ENCODE measurements at regions not wholly inside any gene's neighbourhood (a gene's known extent, or its start where the extent isn't known, plus 50 kb on each side); places are given as distances from the start of the nearest gene placed in this dataset.
"Not testable (repeated sequence)": the region's sequence is repeated elsewhere in the genome, so short reads cannot be mapped to it uniquely, and the experiment has no call there.

DNA sequence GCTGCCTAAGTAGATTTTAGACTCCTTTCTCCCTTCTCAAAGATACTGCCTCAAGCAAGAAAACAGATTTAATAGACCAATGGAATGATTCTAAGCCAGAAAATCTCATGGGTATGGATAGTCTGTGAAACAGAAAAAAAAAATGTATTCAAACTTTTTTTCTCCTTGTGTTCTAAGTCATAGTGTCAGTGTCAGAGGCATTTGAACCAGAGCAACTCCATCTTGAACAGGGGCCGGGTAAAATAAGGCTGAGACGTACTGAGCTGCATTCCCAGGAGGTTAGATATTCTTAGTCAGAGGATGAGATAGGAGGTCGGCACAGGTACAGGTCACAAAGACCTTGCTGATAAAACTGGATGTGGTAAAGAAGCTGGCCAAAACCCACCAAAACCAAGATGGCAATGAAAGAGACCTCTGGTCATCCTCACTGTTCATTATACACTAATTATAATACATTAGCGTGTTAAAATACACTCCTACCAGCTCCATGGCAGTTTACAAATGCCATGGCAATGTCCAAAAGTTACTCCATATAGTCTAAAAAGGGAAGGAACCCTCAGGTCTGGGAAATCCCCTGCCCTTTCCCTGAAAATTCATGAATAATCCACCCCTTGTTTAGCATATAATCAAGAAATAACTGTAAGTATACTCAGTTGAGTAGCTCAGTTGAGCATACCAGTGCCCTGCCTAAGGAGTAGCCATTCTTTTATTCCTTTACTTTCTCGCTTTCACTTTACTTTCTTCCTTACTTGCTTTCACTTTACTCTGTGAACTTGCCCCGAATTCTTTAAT lies 72.8 kb upstream of the GOLGA8B start:
- H3K4me1 Mint-ChIP-seq: no peaks in the 10 kb centered on the region

DNA sequence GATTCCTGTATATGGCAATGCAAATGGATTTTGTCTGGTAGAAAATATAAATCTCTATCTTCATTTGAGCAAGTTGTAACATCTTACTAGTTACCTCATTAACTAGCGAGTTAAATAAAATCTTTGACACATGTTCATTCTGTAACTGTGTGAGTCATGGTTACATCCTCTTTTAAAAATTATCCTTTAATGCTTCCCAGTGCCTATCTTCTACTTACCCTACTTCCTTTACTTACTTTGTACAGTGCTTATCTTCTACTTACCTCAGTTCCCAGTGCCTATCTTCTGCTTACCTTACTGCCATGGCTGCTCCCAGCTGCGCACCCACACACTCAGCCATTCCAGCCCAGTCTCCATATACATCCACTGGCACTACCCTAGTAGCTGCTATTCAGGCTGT lies 71.9 kb upstream of the GOLGA8B start:
- no peaks in the 10 kb centered on the region for H3K4me1 Mint-ChIP-seq
- H3K27ac Mint-ChIP-seq: no peak overlapping the region
- H3K36me3 Mint-ChIP-seq (ENCODE audit: low read depth): no peaks in the 10 kb centered on the region
- H3K9me3 Mint-ChIP-seq: no peaks in the 10 kb centered on the region
- H3K4me3 Mint-ChIP-seq: no peak overlapping the region
- ATAC-seq (no peak), DNase-seq (no peak)
- peaks cover 9% of the 10 kb centered on the region for H3K27me3 Mint-ChIP-seq

More for the DNA sequence above, 72.8 kb upstream of the GOLGA8B start:
- ATAC-seq: no peak
- DNase-seq: no peak
- Mint-ChIP-seq H3K36me3 (ENCODE audit: low read depth) (no peaks in the 10 kb centered on the region), H3K9me3 (no peaks in the 10 kb centered on the region), H3K27me3 (peaks cover 11% of the 10 kb centered on the region), H3K4me3 (no peak overlapping the region), H3K27ac (no peak overlapping the region)

DNA sequence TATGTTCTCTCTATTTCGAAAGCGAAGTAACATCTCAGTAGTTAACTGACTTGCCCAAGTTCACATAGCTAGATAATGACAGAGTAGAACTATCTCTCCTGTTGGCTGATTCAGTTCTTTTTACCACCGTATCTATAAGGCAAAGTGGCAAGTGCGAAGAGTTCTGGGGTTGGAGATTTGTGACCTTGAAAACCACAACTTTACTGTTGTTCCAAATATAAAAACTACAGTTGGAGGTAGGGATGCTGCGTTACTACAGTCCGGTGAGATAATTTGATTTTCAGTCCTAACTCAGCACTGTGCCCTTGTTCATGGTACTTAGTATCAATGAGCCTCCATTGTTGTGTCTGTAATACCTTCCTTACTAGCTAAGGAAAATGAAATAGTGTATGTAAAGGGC lies 71.2 kb upstream of the GOLGA8B start:
- Mint-ChIP-seq H3K4me3 (no peak overlapping the region), H3K4me1 (no peaks in the 10 kb centered on the region), H3K27ac (no peak overlapping the region), H3K9me3 (no peaks in the 10 kb centered on the region), H3K36me3 (ENCODE audit: low read depth) (no peaks in the 10 kb centered on the region), H3K27me3 (peaks cover 9% of the 10 kb centered on the region)
- ATAC-seq: no peak
- no peak for DNase-seq

DNA sequence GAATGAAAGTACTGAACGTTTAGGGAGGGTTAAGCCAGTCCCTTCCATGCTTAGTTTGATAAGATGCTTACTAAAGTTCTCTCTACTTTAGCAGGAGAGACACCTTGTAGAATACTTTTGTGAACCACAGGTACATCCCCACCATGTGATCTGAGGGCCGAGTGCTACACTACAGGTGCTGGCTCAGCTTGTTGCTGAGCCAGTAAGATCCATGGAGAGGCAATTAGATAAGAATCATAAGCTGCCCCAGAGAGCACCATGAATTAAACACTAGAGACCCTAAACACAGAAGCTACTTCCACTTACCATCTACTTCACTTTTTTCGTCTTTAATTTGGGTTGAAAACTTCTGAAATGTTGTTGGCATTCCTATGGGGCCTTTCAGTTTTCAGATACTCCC lies 70.5 kb upstream of the GOLGA8B start:
- Mint-ChIP-seq H3K36me3 (ENCODE audit: low read depth) (no peaks in the 10 kb centered on the region), H3K4me3 (no peak overlapping the region), H3K9me3 (no peaks in the 10 kb centered on the region), H3K27ac (no peak overlapping the region), H3K4me1 (no peaks in the 10 kb centered on the region), H3K27me3 (peaks cover 6% of the 10 kb centered on the region)
- DNase-seq (no peak), ATAC-seq (no peak)

DNA sequence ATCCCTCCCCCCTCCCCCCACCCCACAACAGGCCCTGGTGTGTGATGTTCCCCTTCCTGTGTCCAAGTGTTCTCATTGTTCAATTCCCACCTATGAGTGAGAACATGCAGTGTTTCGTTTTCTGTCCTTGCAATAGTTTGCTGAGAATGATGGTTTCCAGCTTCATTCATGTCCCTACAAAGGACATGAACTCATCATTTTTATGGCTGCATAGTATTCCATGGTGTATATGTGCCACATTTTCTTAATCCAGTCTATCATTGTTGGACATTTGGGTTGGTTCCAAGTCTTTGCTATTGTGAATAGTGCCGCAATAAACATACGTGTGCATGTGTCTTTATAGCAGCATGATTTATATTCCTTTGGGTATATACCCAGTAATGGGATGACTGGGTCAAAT lies 69.9 kb upstream of the GOLGA8B start:
- H3K9me3 Mint-ChIP-seq; H3K4me1 Mint-ChIP-seq; H3K4me3 Mint-ChIP-seq; H3K27me3 Mint-ChIP-seq; H3K27ac Mint-ChIP-seq; DNase-seq; H3K36me3 Mint-ChIP-seq (ENCODE audit: low read depth); ATAC-seq: not testable (repeated sequence)

- Mint-ChIP-seq H3K4me1 (no peaks in the 10 kb centered on the region), H3K9me3 (no peaks in the 10 kb centered on the region), H3K36me3 (ENCODE audit: low read depth) (no peaks in the 10 kb centered on the region), H3K27ac (no peak overlapping the region), H3K27me3 (peaks cover 5% of the 10 kb centered on the region), H3K4me3 (no peak overlapping the region)
- DNase-seq: no peak
- no peak for ATAC-seq
Observed at GRCh38 chr15:34652726-34653033, 69.2 kb upstream of the GOLGA8B start.

DNA sequence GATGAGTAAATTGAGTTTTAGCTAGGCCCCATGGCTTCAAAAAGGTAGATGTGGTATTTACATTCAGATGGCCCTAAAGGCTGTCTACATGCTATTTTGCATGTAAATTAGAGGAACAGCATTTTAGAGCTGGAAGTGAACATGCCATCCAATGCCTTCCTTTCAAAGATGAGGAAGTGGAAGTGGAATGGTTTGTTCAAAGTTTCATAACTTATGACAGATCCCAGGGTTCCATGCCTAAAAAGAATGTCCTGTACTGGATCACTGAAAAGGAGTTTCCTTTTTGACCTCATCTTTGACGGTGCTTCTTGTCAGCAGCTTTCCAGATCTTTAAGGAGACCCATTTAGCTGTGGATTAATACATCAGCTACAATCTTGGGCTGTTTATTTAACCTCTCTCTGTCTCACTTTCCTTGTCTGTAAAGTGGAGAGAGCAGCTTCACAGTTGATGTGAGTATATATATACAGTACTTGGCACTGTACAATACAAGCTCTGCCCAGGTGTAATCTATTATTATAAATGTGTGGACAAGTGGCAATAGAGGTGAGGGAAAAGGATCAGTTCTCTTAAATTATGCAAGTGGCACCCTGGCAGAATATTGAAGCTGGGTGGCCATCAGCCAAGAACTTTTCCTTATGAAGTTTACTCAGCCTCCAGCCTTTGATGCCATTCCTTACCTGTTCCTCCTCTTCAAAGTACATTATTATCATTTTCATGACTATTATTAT lies 68.7 kb upstream of the GOLGA8B start:
- Mint-ChIP-seq H3K4me3 (no peak overlapping the region), H3K27me3 (peaks cover 5% of the 10 kb centered on the region), H3K4me1 (no peaks in the 10 kb centered on the region), H3K36me3 (ENCODE audit: low read depth) (no peaks in the 10 kb centered on the region), H3K9me3 (no peaks in the 10 kb centered on the region), H3K27ac (no peak overlapping the region)
- no peak for ATAC-seq
- no peak for DNase-seq

DNA sequence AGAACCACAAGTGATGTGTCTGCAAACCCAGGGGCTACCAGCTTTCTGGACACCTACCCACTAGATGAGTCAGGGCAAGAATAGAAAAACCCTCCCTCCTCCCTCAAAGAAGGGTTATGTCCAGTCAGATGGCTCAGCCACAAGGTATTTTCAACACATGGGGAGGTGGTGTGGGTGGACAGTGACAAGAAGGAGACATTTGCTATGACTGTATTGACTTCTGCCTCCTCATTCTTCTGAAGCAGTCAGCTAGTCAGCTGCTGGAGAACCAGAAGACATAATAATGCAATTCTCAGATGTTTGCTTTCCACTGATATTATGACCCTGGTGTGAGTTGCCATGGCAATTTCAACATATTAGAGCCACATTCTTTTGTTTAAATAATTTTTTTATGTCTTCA lies 66.7 kb upstream of the GOLGA8B start:
- H3K4me3 Mint-ChIP-seq: no peak overlapping the region
- no peaks in the 10 kb centered on the region for H3K4me1 Mint-ChIP-seq
- peaks cover 11% of the 10 kb centered on the region for H3K27me3 Mint-ChIP-seq
- peak; percentile 1 for DNase-seq
- no peaks in the 10 kb centered on the region for H3K9me3 Mint-ChIP-seq
- no peaks in the 10 kb centered on the region for H3K36me3 Mint-ChIP-seq (ENCODE audit: low read depth)
- ATAC-seq: peak; percentile 46
- no peak overlapping the region for H3K27ac Mint-ChIP-seq

GRCh38 chr15:34648294-34648631 lies 64.8 kb upstream of the GOLGA8B start:
- H3K36me3 Mint-ChIP-seq (ENCODE audit: low read depth): no peaks in the 10 kb centered on the region
- no peak for DNase-seq
- no peak overlapping the region for H3K4me3 Mint-ChIP-seq
- H3K9me3 Mint-ChIP-seq: peaks cover 4% of the 10 kb centered on the region
- ATAC-seq: no peak
- peaks cover 17% of the 10 kb centered on the region for H3K27me3 Mint-ChIP-seq
- H3K4me1 Mint-ChIP-seq: no peaks in the 10 kb centered on the region
- no peak overlapping the region for H3K27ac Mint-ChIP-seq

DNA sequence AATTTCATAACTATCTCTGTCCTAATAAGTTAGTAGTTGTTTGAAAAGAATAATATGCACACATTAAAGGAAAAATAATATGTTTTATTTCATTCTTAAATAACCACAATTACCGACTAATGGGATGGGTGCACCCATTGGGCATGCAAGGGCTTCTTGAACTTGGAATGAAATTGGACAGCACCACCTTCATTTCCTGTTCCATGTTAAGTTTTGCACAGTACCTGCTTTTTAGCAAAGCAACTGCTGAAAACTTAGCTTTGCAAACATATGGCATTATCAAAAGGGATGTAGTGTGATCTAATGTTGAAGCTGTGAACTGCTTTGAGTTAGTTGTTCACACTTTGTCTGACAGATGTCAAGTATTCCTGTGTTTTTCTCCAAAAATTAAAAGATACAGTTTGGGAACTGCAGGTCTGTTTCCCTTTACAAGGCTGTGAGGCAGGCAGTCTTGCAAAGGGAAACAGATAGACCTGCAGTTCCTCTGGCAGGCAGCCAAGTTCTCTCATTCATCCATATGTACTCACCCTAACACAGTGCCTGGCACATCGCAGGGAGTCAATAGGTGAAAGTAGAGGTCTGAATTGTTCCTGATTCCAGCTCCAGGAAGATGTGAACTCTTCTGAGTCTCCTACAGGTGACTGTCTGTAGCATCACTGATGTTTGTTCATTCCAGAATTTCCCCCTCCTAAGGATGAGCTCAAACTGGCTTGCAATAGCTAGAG lies 64.3 kb upstream of the GOLGA8B start:
- no peak for ATAC-seq
- H3K4me1 Mint-ChIP-seq: no peaks in the 10 kb centered on the region
- peaks cover 4% of the 10 kb centered on the region for H3K9me3 Mint-ChIP-seq
- H3K4me3 Mint-ChIP-seq: no peak overlapping the region
- no peak for DNase-seq
- H3K27ac Mint-ChIP-seq: no peak overlapping the region
- no peaks in the 10 kb centered on the region for H3K36me3 Mint-ChIP-seq (ENCODE audit: low read depth)
- peaks cover 17% of the 10 kb centered on the region for H3K27me3 Mint-ChIP-seq

DNA sequence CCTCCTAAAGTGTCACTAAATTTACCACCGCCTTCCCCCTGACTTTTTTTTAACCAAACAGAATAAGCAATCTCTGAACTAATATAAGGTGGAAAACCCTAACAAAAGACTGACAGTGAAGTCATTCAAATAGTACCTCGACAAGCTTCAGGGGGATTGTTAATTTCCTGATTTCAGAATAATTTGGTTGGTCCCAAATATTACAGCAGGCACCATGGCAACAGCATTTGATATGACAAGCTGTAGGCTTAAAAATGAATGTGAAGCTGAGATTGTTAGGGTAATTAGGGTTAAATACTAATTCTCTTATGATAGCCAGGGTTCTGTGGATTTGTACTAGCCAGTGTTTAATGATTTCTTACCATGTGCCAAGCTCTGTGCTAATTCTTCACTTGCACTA lies 63.5 kb upstream of the GOLGA8B start:
- Mint-ChIP-seq H3K4me1 (no peaks in the 10 kb centered on the region), H3K4me3 (no peak overlapping the region), H3K36me3 (ENCODE audit: low read depth) (no peaks in the 10 kb centered on the region), H3K27ac (no peak overlapping the region), H3K9me3 (peaks cover 4% of the 10 kb centered on the region), H3K27me3 (peaks cover 17% of the 10 kb centered on the region)
- DNase-seq (no peak), ATAC-seq (no peak)

DNA sequence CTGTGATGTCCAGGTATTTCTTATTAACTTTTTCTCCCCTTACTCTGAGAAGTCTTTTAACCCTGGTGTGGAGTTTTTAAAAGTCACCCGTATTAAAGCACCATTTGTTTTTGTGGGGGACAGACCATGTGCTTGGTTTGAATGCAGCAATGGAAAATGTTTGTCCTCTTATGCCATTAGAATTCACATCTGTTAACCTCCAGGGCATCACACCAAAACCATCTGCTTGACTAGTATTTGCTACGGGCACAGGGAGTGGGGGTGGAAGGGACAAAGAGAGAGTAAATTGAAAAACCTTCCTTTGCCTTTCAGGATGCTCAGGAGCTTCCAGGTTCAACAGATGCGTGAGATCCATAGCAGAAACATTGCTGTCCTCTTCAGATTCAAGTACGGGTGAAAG lies 61.4 kb upstream of the GOLGA8B start:
- H3K27ac Mint-ChIP-seq: no peak overlapping the region
- no peaks in the 10 kb centered on the region for H3K4me1 Mint-ChIP-seq
- H3K4me3 Mint-ChIP-seq: no peak overlapping the region
- no peaks in the 10 kb centered on the region for H3K36me3 Mint-ChIP-seq (ENCODE audit: low read depth)
- H3K9me3 Mint-ChIP-seq: peaks cover 4% of the 10 kb centered on the region
- no peak for ATAC-seq
- H3K27me3 Mint-ChIP-seq: peaks cover 18% of the 10 kb centered on the region
- no peak for DNase-seq

DNA sequence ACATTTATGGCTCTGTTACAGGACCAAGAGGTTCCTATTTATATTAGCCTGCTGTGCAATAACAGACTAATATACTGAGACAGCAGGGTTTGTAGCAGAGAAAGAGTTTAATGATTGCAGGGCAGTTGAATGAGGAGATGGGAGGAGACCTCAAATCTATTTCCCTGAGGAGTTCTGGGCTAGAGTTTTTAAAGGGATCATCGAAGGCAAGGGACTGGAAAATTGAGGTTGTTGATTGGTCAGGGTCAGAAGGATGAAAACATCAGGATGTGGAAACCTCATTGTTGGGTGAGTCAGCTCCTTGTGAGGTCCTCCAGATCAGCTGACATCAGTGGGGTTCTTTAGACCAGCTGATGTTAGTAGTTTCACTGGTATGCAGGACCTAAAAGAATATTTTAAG lies 60.6 kb upstream of the GOLGA8B start:
- Mint-ChIP-seq H3K27me3 (peaks cover 18% of the 10 kb centered on the region), H3K9me3 (peaks cover 4% of the 10 kb centered on the region), H3K4me1 (no peaks in the 10 kb centered on the region), H3K4me3 (no peak overlapping the region), H3K36me3 (ENCODE audit: low read depth) (no peaks in the 10 kb centered on the region), H3K27ac (no peak overlapping the region)
- DNase-seq (no peak), ATAC-seq (no peak)

DNA sequence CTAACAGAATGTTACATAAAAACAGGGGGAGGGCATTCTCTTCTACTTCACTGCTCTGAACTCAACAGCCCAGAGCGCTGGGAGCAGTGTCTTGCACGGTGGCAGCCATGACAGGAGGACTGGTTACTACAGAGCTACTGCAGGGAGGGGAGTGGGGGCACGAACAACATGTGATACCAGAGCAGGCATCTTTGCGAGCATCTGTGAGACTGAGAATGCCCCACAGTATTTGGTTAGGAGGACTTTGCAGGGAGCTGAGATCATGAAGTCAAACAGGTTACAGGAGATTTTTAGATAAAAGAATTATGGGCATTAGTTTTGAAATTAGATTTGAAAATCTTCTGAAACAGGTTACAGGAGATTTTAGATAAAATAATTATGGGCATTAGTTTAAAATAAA lies 58.8 kb upstream of the GOLGA8B start:
- Mint-ChIP-seq H3K4me3 (no peak overlapping the region), H3K27me3 (peaks cover 18% of the 10 kb centered on the region), H3K4me1 (no peaks in the 10 kb centered on the region), H3K9me3 (peaks cover 4% of the 10 kb centered on the region), H3K36me3 (ENCODE audit: low read depth) (no peaks in the 10 kb centered on the region), H3K27ac (no peak overlapping the region)
- DNase-seq (no peak), ATAC-seq (no peak)

DNA sequence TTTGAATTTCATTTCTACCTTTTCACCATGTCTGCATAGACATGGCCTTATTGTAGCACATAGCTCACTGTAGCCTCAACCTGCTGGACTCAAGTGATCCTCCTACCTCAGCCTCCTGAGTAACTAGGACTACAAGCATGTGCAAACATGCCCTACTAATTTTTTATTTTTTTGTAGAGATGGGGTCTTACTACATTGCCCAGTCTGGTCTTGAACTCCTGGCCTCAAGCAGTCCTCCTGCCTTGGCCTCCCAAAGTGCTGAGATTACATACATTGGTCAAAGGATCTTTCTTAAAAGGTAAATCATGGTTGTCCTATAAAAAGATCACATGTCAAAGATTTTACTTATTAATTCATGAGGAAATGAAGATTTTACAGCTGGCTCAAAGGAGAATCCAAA lies 57.2 kb upstream of the GOLGA8B start:
- H3K4me3 Mint-ChIP-seq: no peak overlapping the region
- no peaks in the 10 kb centered on the region for H3K36me3 Mint-ChIP-seq (ENCODE audit: low read depth)
- no peak overlapping the region for H3K27ac Mint-ChIP-seq
- DNase-seq (no peak), ATAC-seq (no peak)
- no peaks in the 10 kb centered on the region for H3K4me1 Mint-ChIP-seq
- peaks cover 11% of the 10 kb centered on the region for H3K27me3 Mint-ChIP-seq
- H3K9me3 Mint-ChIP-seq: peaks cover 4% of the 10 kb centered on the region

All from activated naive CD8-positive, alpha-beta T cell treated with anti-CD3 and anti-CD28 coated beads, Interleukin-2, amount 50 U/mL, for 24 hours (primary cell).